ENCODE measurements at regions not wholly inside any gene's neighbourhood (a gene's known extent, or its start where the extent isn't known, plus 50 kb on each side); places are given as distances from the start of the nearest gene placed in this dataset.

GRCh38 chr5:145478651-145479050, 356.5 kb downstream of the PRELID2 start:
- DNase-seq = no peak
- Histone ChIP-seq H3K27ac (no peak overlapping the region), H3K4me3 (no peak overlapping the region), H3K4me1 (replicated peaks in 1 of 2) (no peaks in the 10 kb centered on the region), H3K27me3 (no peaks in the 10 kb centered on the region), H3K9me3 (replicated peaks in 1 of 3) (no peaks in the 10 kb centered on the region), H3K36me3 (replicated peaks in 1 of 2) (no peaks in the 10 kb centered on the region)
- intact Hi-C loops (cut with DNase I) = no loop called here
- no peak for TF ChIP-seq POLR2A (IDR thresholded peaks at IDR 0.05)
- TF ChIP-seq, protein P1, sequence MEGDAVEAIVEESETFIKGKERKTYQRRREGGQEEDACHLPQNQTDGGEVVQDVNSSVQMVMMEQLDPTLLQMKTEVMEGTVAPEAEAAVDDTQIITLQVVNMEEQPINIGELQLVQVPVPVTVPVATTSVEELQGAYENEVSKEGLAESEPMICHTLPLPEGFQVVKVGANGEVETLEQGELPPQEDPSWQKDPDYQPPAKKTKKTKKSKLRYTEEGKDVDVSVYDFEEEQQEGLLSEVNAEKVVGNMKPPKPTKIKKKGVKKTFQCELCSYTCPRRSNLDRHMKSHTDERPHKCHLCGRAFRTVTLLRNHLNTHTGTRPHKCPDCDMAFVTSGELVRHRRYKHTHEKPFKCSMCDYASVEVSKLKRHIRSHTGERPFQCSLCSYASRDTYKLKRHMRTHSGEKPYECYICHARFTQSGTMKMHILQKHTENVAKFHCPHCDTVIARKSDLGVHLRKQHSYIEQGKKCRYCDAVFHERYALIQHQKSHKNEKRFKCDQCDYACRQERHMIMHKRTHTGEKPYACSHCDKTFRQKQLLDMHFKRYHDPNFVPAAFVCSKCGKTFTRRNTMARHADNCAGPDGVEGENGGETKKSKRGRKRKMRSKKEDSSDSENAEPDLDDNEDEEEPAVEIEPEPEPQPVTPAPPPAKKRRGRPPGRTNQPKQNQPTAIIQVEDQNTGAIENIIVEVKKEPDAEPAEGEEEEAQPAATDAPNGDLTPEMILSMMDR (IDR thresholded peaks at IDR 0.05) = no peak
- WGBS, 4 donors = 90 to 95% (median 91%) methylated on average over 2 of the region's 2 CpGs

GRCh38 chr5:145473042-145473642, 362.0 kb downstream of the PRELID2 start:
- no peaks in the 10 kb centered on the region for H3K4me1 ChIP-seq (replicated peaks in 1 of 2)
- no peak overlapping the region for H3K27ac ChIP-seq
- TF ChIP-seq, protein P1 (IDR thresholded peaks at IDR 0.05) = no peak
- TF ChIP-seq POLR2A (IDR thresholded peaks at IDR 0.05) = no peak
- no peak overlapping the region for H3K4me3 ChIP-seq
- no peaks in the 10 kb centered on the region for H3K27me3 ChIP-seq
- DNase-seq = no peak
- H3K9me3 ChIP-seq (replicated peaks in 1 of 3) = no peaks in the 10 kb centered on the region
- H3K36me3 ChIP-seq (replicated peaks in 1 of 2) = no peaks in the 10 kb centered on the region
- intact Hi-C loops (cut with DNase I) = no loop called here
- WGBS, 4 donors = 68 to 76% (median 75%) methylated on average over 3 of the region's 3 CpGs

DNA sequence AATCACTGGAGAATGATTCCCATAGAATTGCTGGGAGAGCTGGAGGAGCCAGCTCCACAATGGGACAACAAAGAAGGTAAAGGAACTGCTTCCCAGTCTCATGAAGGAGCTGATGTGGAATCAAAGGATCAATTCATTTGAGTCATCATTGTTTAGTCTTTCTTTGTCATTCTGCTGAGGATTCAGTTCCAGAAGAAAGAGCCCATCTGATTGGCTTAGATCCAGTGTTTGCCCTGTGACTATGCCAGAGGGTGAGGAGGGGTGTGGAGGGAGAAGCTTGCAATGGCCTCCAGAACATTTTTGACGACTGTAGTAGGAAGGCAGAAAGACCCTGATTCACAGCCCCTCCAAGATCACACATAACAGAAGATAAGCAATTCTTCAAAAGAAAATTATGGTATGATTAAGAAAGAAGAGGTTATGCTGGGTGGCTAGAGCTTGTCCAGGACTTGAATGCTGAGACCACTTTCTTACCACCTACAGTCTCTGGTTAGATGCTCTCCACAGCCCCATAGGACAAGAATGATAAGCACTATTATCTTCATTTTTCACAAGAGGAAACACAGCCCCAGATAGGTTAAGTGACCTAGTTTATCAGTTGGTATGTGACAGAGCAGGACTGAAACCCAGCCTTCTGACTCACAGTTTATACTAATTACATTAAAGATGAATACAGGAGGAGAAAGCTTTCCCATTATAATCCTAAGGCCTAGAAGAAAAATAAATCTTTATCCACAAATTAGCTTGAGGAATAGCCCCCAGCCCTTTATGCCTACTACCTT, 363.1 kb downstream of the PRELID2 start:
- H3K27me3 ChIP-seq = no peaks in the 10 kb centered on the region
- 33 to 77% (median 60%) methylated on average over 1 of the region's 1 CpG for WGBS, 4 donors
- no peaks in the 10 kb centered on the region for H3K36me3 ChIP-seq (replicated peaks in 1 of 2)
- DNase-seq = no peak
- no peak overlapping the region for H3K4me3 ChIP-seq
- H3K27ac ChIP-seq = no peak overlapping the region
- TF ChIP-seq, protein P1 (IDR thresholded peaks at IDR 0.05) = no peak
- TF ChIP-seq POLR2A (IDR thresholded peaks at IDR 0.05) = no peak
- intact Hi-C loops (cut with DNase I) = no loop called here
- no peaks in the 10 kb centered on the region for H3K9me3 ChIP-seq (replicated peaks in 1 of 3)
- no peaks in the 10 kb centered on the region for H3K4me1 ChIP-seq (replicated peaks in 1 of 2)

DNA sequence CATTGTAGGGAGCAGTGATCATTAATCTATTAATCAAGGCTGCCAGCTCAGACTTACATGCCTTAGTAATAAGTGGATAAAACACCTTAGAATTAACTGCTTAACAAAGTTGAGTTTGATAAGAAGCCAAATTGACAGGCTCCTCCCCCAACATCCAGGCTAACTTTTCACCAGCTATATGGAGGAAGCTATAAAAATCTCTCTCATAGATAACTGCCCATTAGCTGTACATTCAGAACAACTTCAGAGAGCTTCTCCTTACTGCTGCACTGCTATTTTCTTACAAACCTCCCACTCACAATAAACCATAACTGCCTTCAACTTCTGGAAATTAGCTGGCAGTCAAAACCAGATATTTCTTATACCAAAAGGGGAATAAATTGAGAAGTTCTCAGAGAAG, 364.1 kb downstream of the PRELID2 start:
- Histone ChIP-seq H3K9me3 (replicated peaks in 1 of 3) (no peaks in the 10 kb centered on the region), H3K36me3 (replicated peaks in 1 of 2) (no peaks in the 10 kb centered on the region), H3K27ac (no peak overlapping the region), H3K27me3 (no peaks in the 10 kb centered on the region), H3K4me1 (replicated peaks in 1 of 2) (no peaks in the 10 kb centered on the region), H3K4me3 (no peak overlapping the region)
- no peak for DNase-seq
- no peak for TF ChIP-seq POLR2A (IDR thresholded peaks at IDR 0.05)
- TF ChIP-seq, protein P1 (IDR thresholded peaks at IDR 0.05) = no peak
- intact Hi-C loops (cut with DNase I) = no loop called here
